ENCODE measurements at regions not wholly inside any gene's neighbourhood (a gene's known extent, or its start where the extent isn't known, plus 50 kb on each side); places are given as distances from the start of the nearest gene placed in this dataset.
"Not testable (repeated sequence)": the region's sequence is repeated elsewhere in the genome, so short reads cannot be mapped to it uniquely, and the experiment has no call there.

- no peak for DNase-seq
Measured at GRCh38 chr3:127033171-127033570, 50.3 kb downstream of the PLXNA1 start.

- DNase-seq, result no peak
Measured at GRCh38 chr3:127033786-127034185, 50.9 kb downstream of the PLXNA1 start.

- DNase-seq, result no peak
Measured at GRCh38 chr3:127034195-127034989, 51.5 kb downstream of the PLXNA1 start.

- no peak for DNase-seq
Measured at GRCh38 chr3:127034990-127035652, 52.2 kb downstream of the PLXNA1 start.

- DNase-seq, result no peak
Measured at GRCh38 chr3:127035677-127036076, 52.8 kb downstream of the PLXNA1 start.

GRCh38 chr3:127036209-127037020 is 53.5 kb downstream of the PLXNA1 start:
- no peak for DNase-seq

GRCh38 chr3:127037021-127037400 is 54.1 kb downstream of the PLXNA1 start:
- no peak for DNase-seq

- DNase-seq, result no peak
Measured at GRCh38 chr3:127037418-127037841, 54.5 kb downstream of the PLXNA1 start.

- DNase-seq, result no peak
Measured at GRCh38 chr3:127037971-127038446, 55.1 kb downstream of the PLXNA1 start.

- DNase-seq, result no peak
Measured at GRCh38 chr3:127038466-127038865, 55.6 kb downstream of the PLXNA1 start.

- DNase-seq, result no peak
Measured at GRCh38 chr3:127038923-127039581, 56.1 kb downstream of the PLXNA1 start.

GRCh38 chr3:127039719-127040118 is 56.8 kb downstream of the PLXNA1 start:
- DNase-seq, result no peak

GRCh38 chr3:127040216-127040615 is 57.3 kb downstream of the PLXNA1 start:
- no peak for DNase-seq

GRCh38 chr3:127041264-127041820 is 58.4 kb downstream of the PLXNA1 start:
- DNase-seq, result no peak

- DNase-seq, result no peak
Measured at GRCh38 chr3:127041933-127042332, 59.0 kb downstream of the PLXNA1 start.

- no peak for DNase-seq
Measured at GRCh38 chr3:127042634-127043033, 59.7 kb downstream of the PLXNA1 start.

GRCh38 chr3:127043041-127043641 is 60.2 kb downstream of the PLXNA1 start:
- no peak for DNase-seq

GRCh38 chr3:127043731-127044510 is 61.0 kb downstream of the PLXNA1 start:
- DNase-seq, result no peak

- DNase-seq, result no peak
Measured at GRCh38 chr3:127044996-127045395, 62.1 kb downstream of the PLXNA1 start.

- no peak for DNase-seq
Measured at GRCh38 chr3:127045435-127046045, 62.6 kb downstream of the PLXNA1 start.

GRCh38 chr3:127046690-127047089 is 63.8 kb downstream of the PLXNA1 start:
- DNase-seq, result not testable (repeated sequence)
